NCI-H526 (cell line): ENCODE measurements at regions not wholly inside any gene's neighbourhood (a gene's known extent, or its start where the extent isn't known, plus 50 kb on each side); places are given as distances from the start of the nearest gene placed in this dataset.
"Not testable (repeated sequence)": the region's sequence is repeated elsewhere in the genome, so short reads cannot be mapped to it uniquely, and the experiment has no call there.

Experiments used
- DNase-seq, 2 experiments: peaks; one replicate each; lab custom pipeline; 2025; lab: John Stamatoyannopoulos, UW

GRCh38 chr6:167662075-167662880, 164.4 kb upstream of the AFDN start:
- DNase-seq = no peak

GRCh38 chr6:167662881-167663205, 163.9 kb upstream of the AFDN start:
- DNase-seq = no peak

- DNase-seq = no peak
These were observed 163.4 kb upstream of the AFDN start for GRCh38 chr6:167663316-167663715.

GRCh38 chr6:167663784-167664443, 162.8 kb upstream of the AFDN start:
- no peak for DNase-seq

- DNase-seq = peak in 1 of 2 experiments; percentile 14
These were observed 161.7 kb upstream of the AFDN start for GRCh38 chr6:167664678-167665660.

GRCh38 chr6:167665698-167666330, 160.9 kb upstream of the AFDN start:
- no peak for DNase-seq

GRCh38 chr6:167666571-167667203, 160.0 kb upstream of the AFDN start:
- no peak for DNase-seq

- DNase-seq = no peak
These were observed 159.3 kb upstream of the AFDN start for GRCh38 chr6:167667204-167668018.

GRCh38 chr6:167668019-167668753, 158.5 kb upstream of the AFDN start:
- DNase-seq = no peak

GRCh38 chr6:167668754-167669552, 157.8 kb upstream of the AFDN start:
- DNase-seq = no peak

GRCh38 chr6:167669553-167669849, 157.2 kb upstream of the AFDN start:
- DNase-seq = no peak

- DNase-seq = no peak
These were observed 156.6 kb upstream of the AFDN start for GRCh38 chr6:167669870-167670802.

GRCh38 chr6:167670938-167671338, 155.8 kb upstream of the AFDN start:
- DNase-seq = no peak

- not testable (repeated sequence) for DNase-seq
These were observed 155.2 kb upstream of the AFDN start for GRCh38 chr6:167671379-167671976.

- DNase-seq = no peak
These were observed 154.6 kb upstream of the AFDN start for GRCh38 chr6:167671977-167672687.

GRCh38 chr6:167672738-167673137, 154.0 kb upstream of the AFDN start:
- DNase-seq = no peak

GRCh38 chr6:167673946-167674345, 152.8 kb upstream of the AFDN start:
- no peak for DNase-seq
